ENCODE measurements at regions not wholly inside any gene's neighbourhood (a gene's known extent, or its start where the extent isn't known, plus 50 kb on each side); places are given as distances from the start of the nearest gene placed in this dataset.

DNA sequence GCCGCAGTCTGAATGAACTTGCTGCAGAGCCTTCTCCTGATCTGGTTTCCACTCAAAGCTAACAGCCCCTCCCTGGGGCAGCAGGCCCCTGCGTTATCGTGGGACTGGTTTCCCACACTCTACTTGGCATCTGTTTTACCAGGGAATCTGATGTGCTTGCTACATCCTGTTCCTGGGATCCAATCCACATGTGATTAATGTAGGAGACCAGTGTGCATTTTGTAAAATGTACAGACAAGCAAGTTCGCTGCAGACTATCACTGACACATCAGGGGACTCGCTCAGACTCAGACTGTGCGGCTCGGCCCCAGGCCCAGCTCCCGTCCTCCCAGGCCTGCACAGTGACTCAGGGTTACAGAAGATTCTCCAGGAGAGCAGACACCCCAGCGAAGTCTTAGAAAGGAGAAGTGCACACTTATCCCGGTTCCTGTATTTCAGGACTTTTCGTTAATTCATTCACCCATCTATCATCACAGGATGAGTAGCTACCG lies 340.1 kb downstream of the MATN1 start:
- no peak for TF ChIP-seq POLR2A (IDR thresholded peaks at IDR 0.05)
- TF ChIP-seq, protein P1, sequence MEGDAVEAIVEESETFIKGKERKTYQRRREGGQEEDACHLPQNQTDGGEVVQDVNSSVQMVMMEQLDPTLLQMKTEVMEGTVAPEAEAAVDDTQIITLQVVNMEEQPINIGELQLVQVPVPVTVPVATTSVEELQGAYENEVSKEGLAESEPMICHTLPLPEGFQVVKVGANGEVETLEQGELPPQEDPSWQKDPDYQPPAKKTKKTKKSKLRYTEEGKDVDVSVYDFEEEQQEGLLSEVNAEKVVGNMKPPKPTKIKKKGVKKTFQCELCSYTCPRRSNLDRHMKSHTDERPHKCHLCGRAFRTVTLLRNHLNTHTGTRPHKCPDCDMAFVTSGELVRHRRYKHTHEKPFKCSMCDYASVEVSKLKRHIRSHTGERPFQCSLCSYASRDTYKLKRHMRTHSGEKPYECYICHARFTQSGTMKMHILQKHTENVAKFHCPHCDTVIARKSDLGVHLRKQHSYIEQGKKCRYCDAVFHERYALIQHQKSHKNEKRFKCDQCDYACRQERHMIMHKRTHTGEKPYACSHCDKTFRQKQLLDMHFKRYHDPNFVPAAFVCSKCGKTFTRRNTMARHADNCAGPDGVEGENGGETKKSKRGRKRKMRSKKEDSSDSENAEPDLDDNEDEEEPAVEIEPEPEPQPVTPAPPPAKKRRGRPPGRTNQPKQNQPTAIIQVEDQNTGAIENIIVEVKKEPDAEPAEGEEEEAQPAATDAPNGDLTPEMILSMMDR (IDR thresholded peaks at IDR 0.05) = no peak
- no peak for TF ChIP-seq POLR2AphosphoS5 (IDR thresholded peaks at IDR 0.05)
